Tibial nerve (tissue), 4 donors: ENCODE measurements at regions not wholly inside any gene's neighbourhood (a gene's known extent, or its start where the extent isn't known, plus 50 kb on each side); places are given as distances from the start of the nearest gene placed in this dataset.
"Not testable (repeated sequence)": the region's sequence is repeated elsewhere in the genome, so short reads cannot be mapped to it uniquely, and the experiment has no call there.

Source experiments
- CTCF ChIP-seq, 5 experiments: fragments of 200-600 bp in 3 of 5; fragments of 450-650 bp in 2 of 5; sonication (generic) in 3 of 5; IDR thresholded peaks; one replicate each; pipeline ENCODE4 v1.5.1; 2016 to 2019; ENCODE audit warnings: antibody characterized with exemption in 5 of 5, mild to moderate bottlenecking in 3 of 5, moderate library complexity in 2 of 5
- EP300 ChIP-seq, 2 donors: sonication (generic); formaldehyde crosslinking; IDR thresholded peaks; one replicate each; pipeline ENCODE4 v1.6.1; 2017; ENCODE audit warnings: antibody characterized with exemption in 2 of 2, mild to moderate bottlenecking in 1 of 2
- POLR2A ChIP-seq, 2 donors: fragments of 450-650 bp; IDR thresholded peaks; one replicate each; pipeline ENCODE4 v1.6.1; 2017; ENCODE audit warnings: antibody characterized with exemption in 2 of 2, mild to moderate bottlenecking in 2 of 2, moderate library complexity in 2 of 2

GRCh38 chr14:106177266-106178246 lies 651.2 kb downstream of the TMEM121 start:
- TF ChIP-seq POLR2A, CTCF, EP300 (IDR thresholded peaks at IDR 0.05): not testable (repeated sequence)
